ENCODE measurements at regions not wholly inside any gene's neighbourhood (a gene's known extent, or its start where the extent isn't known, plus 50 kb on each side); places are given as distances from the start of the nearest gene placed in this dataset.

DNA sequence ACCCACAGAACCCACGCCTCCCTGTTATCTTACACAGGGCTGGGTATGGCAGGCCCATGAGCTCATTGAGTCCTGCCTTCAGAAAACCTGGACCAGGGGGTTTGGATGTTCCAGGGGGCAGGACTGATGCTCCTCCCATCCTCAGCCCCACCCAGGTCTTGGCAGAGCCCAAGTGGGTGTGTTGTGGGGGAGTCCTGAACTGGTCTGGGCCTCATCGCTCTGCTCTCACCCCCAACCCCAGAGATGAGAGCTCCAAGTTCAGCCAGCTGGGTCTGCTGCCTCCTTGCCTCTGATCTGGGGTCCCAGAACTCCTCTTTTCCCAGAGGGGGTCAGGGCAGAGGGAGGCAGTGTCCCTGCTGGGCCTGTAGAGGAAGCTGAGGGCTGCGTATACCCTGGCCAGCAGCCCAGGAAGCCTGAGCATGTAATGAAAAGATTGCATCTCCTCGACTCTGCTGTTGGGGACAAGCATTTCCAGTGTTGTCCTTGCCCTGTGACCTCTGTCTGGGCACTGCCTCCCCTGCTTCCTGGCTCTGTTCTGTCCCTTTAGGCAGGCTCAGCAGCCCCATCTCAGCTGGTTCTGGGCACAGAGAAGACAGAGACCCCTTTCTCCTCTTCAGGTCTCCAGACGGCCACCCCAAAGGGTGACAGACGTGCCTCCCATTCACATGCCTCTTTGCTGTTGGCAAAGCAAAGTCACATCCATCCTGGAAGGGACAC, 54.7 kb upstream of the EPS8L3 start:
- TF ChIP-seq NRF1 (conservative IDR thresholded peaks at IDR 0.05; ENCODE audit: low read depth, low read length) (no peak), DPF2 (IDR thresholded peaks at IDR 0.05) (no peak), IKZF1 (conservative IDR thresholded peaks at IDR 0.05) (no peak), STAT1 (conservative IDR thresholded peaks at IDR 0.05) (no peak), ZNF622 (IDR thresholded peaks at IDR 0.05) (no peak), MYC (IDR thresholded peaks at IDR 0.05; ENCODE audit: insufficient read depth, insufficient read length, insufficient replicate concordance, low read length, severe bottlenecking) (no peak), RBBP5 (conservative IDR thresholded peaks at IDR 0.05) (no peak), BHLHE40 (IDR thresholded peaks at IDR 0.05; ENCODE audit: borderline replicate concordance in 1 of 2, low read depth in 2 of 2, low read length in 1 of 2) (no peak), HDAC6 (IDR thresholded peaks at IDR 0.05; ENCODE audit: unreplicated experiment) (no peak), CREB1 (IDR thresholded peaks at IDR 0.05; ENCODE audit: low read depth) (no peak)
- BruUV-seq (replicated peaks) = no TSS peak
- Histone ChIP-seq H3K36me3 (ENCODE audit: control insufficient read depth in 2 of 2, insufficient read depth in 2 of 2, low read length in 1 of 2) (no peaks in the 10 kb centered on the region), H3K27ac (ENCODE audit: control insufficient read depth, insufficient read depth) (no peak overlapping the region), H3K4me3 (no peak overlapping the region), H3K4me1 (ENCODE audit: control insufficient read depth, insufficient read depth, low read length) (peaks cover 27% of the 10 kb centered on the region), H3K9me3 (replicated peaks; ENCODE audit: control insufficient read depth, insufficient read depth, low read length) (peaks cover 7% of the 10 kb centered on the region; the same call in 2 of the 3 replicates), H3K4me2 (ENCODE audit: control insufficient read depth, insufficient read depth) (no peak overlapping the region), H3K9ac (ENCODE audit: control insufficient read depth, insufficient read depth, low read length) (no peak overlapping the region), H2AFZ (ENCODE audit: control insufficient read depth, low read depth, low read length) (no peak overlapping the region), H3K79me2 (ENCODE audit: control insufficient read depth, insufficient read depth, low read length) (no peaks in the 10 kb centered on the region), H3K27me3 (replicated peaks in 1 of 2; ENCODE audit: control insufficient read depth in 2 of 2, insufficient read depth in 2 of 2, low read length in 1 of 2) (no peaks in the 10 kb centered on the region), H4K20me1 (ENCODE audit: control insufficient read depth, insufficient read depth) (no peaks in the 10 kb centered on the region)
- ChIA-PET RAD21 (ENCODE audit: unreplicated experiment) (interaction anchor here (0.6 to 1.7 kb wide), 3 partner anchors 93 to 1176 kb away, joined by 3 to 5 read pairs (median 4); no protein-coding TSS in a partner anchor), SMC1A (ENCODE audit: uncharacterized antibody, unreplicated experiment) (no interaction called here), POLR2A (no interaction called here), CTCF (interaction anchor here (0.6 kb wide), 1 partner anchor 1011 kb away, joined by 3 read pairs; no protein-coding TSS in a partner anchor)
- in situ Hi-C loops (cut with MboI) (no loop called here), intact Hi-C loops (cut with micrococcal nuclease; ENCODE audit: unreplicated experiment) (no loop called here)
- WGBS (ENCODE audit: insufficient coverage, insufficient replicate concordance, low lambda C conversion rate, missing lambda C conversion rate) = 81% methylated on average over 6 of the region's 6 CpGs
- FAIRE-seq (no peak), DNase-seq (ENCODE audit: low read depth, low spot score) (no peak), ATAC-seq (no peak)

All from GM12878 (cell line).